HCT116 (cell line): ENCODE measurements at regions not wholly inside any gene's neighbourhood (a gene's known extent, or its start where the extent isn't known, plus 50 kb on each side); places are given as distances from the start of the nearest gene placed in this dataset.

Experiments
- ATAC-seq: fragments of 200-7000 bp; cut with Tn5 transposase; 2 replicates; pipeline ENCODE4 v1.9.1; 2020; ENCODE audit warnings: mild to moderate bottlenecking, moderate library complexity
- BruUV-seq: library from RNA; stranded (reverse); fragments of 400-500 nt; replicated peaks from 2 replicates; lab custom pipeline; 2021; lab: Mats Ljungman, UMichigan
- CTCF ChIA-PET: fragments of 300-600 bp; sonication (Branson Sonifier 250); formaldehyde crosslinking; loops from one replicate; lab custom pipeline; 2021; ENCODE audit warnings: antibody characterized with exemption; lab: Charles Lee
- POLR2A ChIA-PET: fragments of 300-600, 350-600 bp; sonication (Branson Sonifier 250); formaldehyde crosslinking; loops from one replicate; lab custom pipeline; 2021; ENCODE audit warnings: antibody characterized with exemption; lab: Charles Lee
- RAD21 ChIA-PET, 2 experiments: fragments of 300-600 bp; sonication (Branson Sonifier 250); formaldehyde crosslinking; loops; one replicate each; lab custom pipeline; 2023; ENCODE audit warnings: low total read pairs in 2 of 2; ENCODE audit not compliant: uncharacterized antibody in 2 of 2, unreplicated experiment in 2 of 2, low non-redundant PET in 1 of 2; lab: Charles Lee
- DNase-seq: peaks from one replicate; pipeline ENCODE4 v3.0.0-alpha.2; 2010; ENCODE audit warnings: low read depth, low spot score
- H2AFZ ChIP-seq: fragments of 200-600 bp; shearing (Covaris generic), sonication (generic); 2 replicates; pipeline ENCODE4 v1.6.1; 2017; ENCODE audit warnings: low read depth, mixed run types, mixed read lengths, antibody characterized with exemption, low read length; ENCODE audit not compliant: poor library complexity, severe bottlenecking
- H3K27ac ChIP-seq: 2 replicates; pipeline ENCODE4 v1.5.1; 2012; ENCODE audit warnings: low read depth, low read length
- H3K27me3 ChIP-seq: fragments of 200-600 bp; sonication (generic); 2 replicates; pipeline ENCODE4 v1.6.1; 2016; ENCODE audit warnings: mixed run types, low read length, mixed read lengths; ENCODE audit not compliant: insufficient read depth
- H3K36me3 ChIP-seq, 2 experiments: fragments of 200-500 bp in 1 of 2; fragments of 200-600 bp in 1 of 2; sonication (Bioruptor generic) in 1 of 2; sonication (generic) in 1 of 2; 2 replicates each; pipeline versions ENCODE4 v1.5.1 to v1.6.1; 2014 to 2016; ENCODE audit warnings: low read length in 2 of 2, inconsistent platforms in 1 of 2, mixed read lengths in 1 of 2, mixed run types in 1 of 2; ENCODE audit not compliant: insufficient read depth in 2 of 2, control insufficient read depth in 1 of 2
- H3K4me1 ChIP-seq, 2 experiments: fragments of 200-600 bp in 1 of 2; sonication (generic) in 1 of 2; 2 replicates each; pipeline versions ENCODE4 v1.5.1 to v1.6.1; 2012 to 2017; ENCODE audit warnings: low read length in 2 of 2, inconsistent platforms in 1 of 2, mild to moderate bottlenecking in 1 of 2, mixed read lengths in 1 of 2, mixed run types in 1 of 2, moderate library complexity in 1 of 2; ENCODE audit not compliant: insufficient read depth in 2 of 2, control insufficient read depth in 1 of 2
- H3K4me2 ChIP-seq: fragments of 200-600 bp; sonication (generic); 2 replicates; pipeline ENCODE4 v1.6.1; 2017; ENCODE audit warnings: mixed run types, low read length, mixed read lengths
- H3K4me3 ChIP-seq, 2 experiments: fragments of 200-600 bp in 1 of 2; sonication (generic) in 1 of 2; replicated peaks in 1 of 2; 2 replicates each; pipeline ENCODE4 v1.5.1; 2011 to 2016; ENCODE audit warnings: low read length in 2 of 2, control low read depth in 1 of 2, low read depth in 1 of 2, mild to moderate bottlenecking in 1 of 2, mixed read lengths in 1 of 2, mixed run types in 1 of 2
- H3K79me2 ChIP-seq: fragments of 200-600 bp; sonication (generic); 2 replicates; pipeline ENCODE4 v1.6.1; 2017; ENCODE audit warnings: mild to moderate bottlenecking, mixed run types, low read length, moderate library complexity, mixed read lengths; ENCODE audit not compliant: insufficient read depth
- H3K9ac ChIP-seq: fragments of 200-600 bp; sonication (generic); 2 replicates; pipeline ENCODE4 v1.6.1; 2016; ENCODE audit warnings: low read length, mixed read lengths
- H3K9me2 ChIP-seq: fragments of 200-600 bp; sonication (generic), shearing (Covaris generic); 2 replicates; pipeline ENCODE4 v1.6.1; 2017; ENCODE audit warnings: mixed run types, mild to moderate bottlenecking, moderate library complexity; ENCODE audit not compliant: insufficient read depth
- H3K9me3 ChIP-seq, 2 experiments: fragments of 200-500 bp in 1 of 2; fragments of 200-600 bp in 1 of 2; sonication (Bioruptor generic) in 1 of 2; sonication (generic) in 1 of 2; 2 replicates each; pipeline ENCODE4 v1.6.1; 2014 to 2017; ENCODE audit warnings: low read length in 2 of 2, mixed read lengths in 2 of 2, inconsistent platforms in 1 of 2, low read depth in 1 of 2, mild to moderate bottlenecking in 1 of 2, mixed run types in 1 of 2, moderate library complexity in 1 of 2; ENCODE audit not compliant: control insufficient read depth in 1 of 2, insufficient read depth in 1 of 2
- H4K20me1 ChIP-seq: fragments of 200-600 bp; sonication (generic), shearing (Covaris generic); 2 replicates; pipeline ENCODE4 v1.6.1; 2017; ENCODE audit warnings: mixed run types, mild to moderate bottlenecking, moderate library complexity; ENCODE audit not compliant: insufficient read depth
- CTCF ChIP-seq, 3 experiments: fragments of 200-600 bp in 1 of 3; sonication (generic) in 1 of 3; IDR thresholded peaks in 2 of 3; conservative IDR thresholded peaks in 1 of 3; 2 replicates each; pipeline ENCODE4 v1.5.1; 2012 to 2017; ENCODE audit warnings: low read depth in 2 of 3, low read length in 2 of 3, antibody characterized with exemption in 1 of 3, borderline replicate concordance in 1 of 3, control low read depth in 1 of 3, mild to moderate bottlenecking in 1 of 3, mixed read lengths in 1 of 3, mixed run types in 1 of 3, moderate library complexity in 1 of 3; ENCODE audit not compliant: insufficient read depth in 1 of 3
- EGR1 ChIP-seq: IDR thresholded peaks from 2 replicates; pipeline ENCODE4 v1.6.1; 2012; ENCODE audit warnings: low read depth
- ELF1 ChIP-seq: IDR thresholded peaks from 2 replicates; pipeline ENCODE4 v1.6.1; 2012; ENCODE audit warnings: low read depth, borderline replicate concordance
- EZH2phosphoT487 ChIP-seq: fragments of 200-600 bp; IDR thresholded peaks from 2 replicates; pipeline ENCODE4 v1.6.1; 2018; ENCODE audit warnings: antibody characterized with exemption, borderline replicate concordance
- FOSL1 ChIP-seq: IDR thresholded peaks from 2 replicates; pipeline ENCODE4 v1.6.1; 2012; ENCODE audit warnings: low read depth
- JUND ChIP-seq: IDR thresholded peaks from 2 replicates; pipeline ENCODE4 v1.6.1; 2012
- MAX ChIP-seq: IDR thresholded peaks from 2 replicates; pipeline ENCODE4 v1.6.1; 2012
- POLR2A ChIP-seq: IDR thresholded peaks from 2 replicates; pipeline ENCODE4 v1.7.0; 2011; ENCODE audit warnings: borderline replicate concordance; ENCODE audit not compliant: insufficient read depth, insufficient read length; ENCODE audit errors: extremely low read depth
- RAD21 ChIP-seq: IDR thresholded peaks from 2 replicates; pipeline ENCODE4 v1.6.1; 2012; ENCODE audit warnings: low read depth, mild to moderate bottlenecking
- SIN3A ChIP-seq: IDR thresholded peaks from 2 replicates; pipeline ENCODE4 v1.6.1; 2012; ENCODE audit warnings: low read depth
- SRF ChIP-seq: IDR thresholded peaks from 2 replicates; pipeline ENCODE4 v1.6.1; 2012; ENCODE audit warnings: low read depth
- TCF7L2 ChIP-seq: IDR thresholded peaks from 2 replicates; pipeline ENCODE4 v1.7.0; 2011; ENCODE audit warnings: borderline replicate concordance, inconsistent platforms; ENCODE audit not compliant: insufficient read depth, insufficient read length; ENCODE audit errors: extremely low read depth
- YY1 ChIP-seq: IDR thresholded peaks from 2 replicates; pipeline ENCODE4 v1.6.1; 2011; ENCODE audit warnings: low read length, low read depth, moderate library complexity, mild to moderate bottlenecking; ENCODE audit not compliant: insufficient replicate concordance; ENCODE audit errors: extremely low read depth
- ZBTB33 ChIP-seq: IDR thresholded peaks from 2 replicates; pipeline ENCODE4 v1.6.1; 2011; ENCODE audit warnings: mild to moderate bottlenecking, low read length, moderate library complexity; ENCODE audit not compliant: insufficient replicate concordance; ENCODE audit errors: extremely low read depth
- ZFX ChIP-seq: fragments of 450-650 bp; IDR thresholded peaks from 2 replicates; pipeline ENCODE4 v1.6.1; 2017
- ZNF274 ChIP-seq: fragments of 200-500 bp; sonication (Bioruptor generic); IDR thresholded peaks from 2 replicates; pipeline ENCODE4 v1.6.1; 2014; ENCODE audit warnings: mild to moderate bottlenecking, low read depth, low read length, inconsistent platforms
- intact Hi-C: fragments of 100-400 bp; cut with micrococcal nuclease; formaldehyde crosslinking; loops from 2 replicates; pipeline ENCODE4 v1.10.0; 2022

GRCh38 chr2:58878778-58879177, 637.7 kb upstream of the FANCL start:
- Histone ChIP-seq H4K20me1 (no peaks in the 10 kb centered on the region), H3K4me2 (no peak overlapping the region), H3K36me3 (no peaks in the 10 kb centered on the region), H3K79me2 (no peaks in the 10 kb centered on the region), H3K9ac (no peak overlapping the region), H3K4me3 (no peak overlapping the region), H2AFZ (no peak overlapping the region), H3K9me3 (no peaks in the 10 kb centered on the region), H3K27ac (no peak overlapping the region), H3K9me2 (no peaks in the 10 kb centered on the region), H3K27me3 (peaks cover 7% of the 10 kb centered on the region; the same call in 1 of the 2 replicates), H3K4me1 (no peaks in the 10 kb centered on the region)
- ChIA-PET RAD21 (no interaction called here), CTCF (no interaction called here), POLR2A (no interaction called here)
- DNase-seq, result no peak
- no peak for TF ChIP-seq POLR2A
- TF ChIP-seq ZFX, result no peak
- no peak for TF ChIP-seq JUND
- TF ChIP-seq TCF7L2, result no peak
- TF ChIP-seq YY1, result no peak
- no peak for TF ChIP-seq MAX
- no peak for TF ChIP-seq ZBTB33
- no peak for TF ChIP-seq EGR1
- TF ChIP-seq RAD21, result no peak
- TF ChIP-seq CTCF (IDR thresholded peaks at IDR 0.05 in 2 of 3, conservative IDR thresholded peaks at IDR 0.05 in 1 of 3; ENCODE audit: borderline replicate concordance in 1 of 3, insufficient read depth in 1 of 3, low read depth in 2 of 3, low read length in 2 of 3), result no peak
- no peak for TF ChIP-seq FOSL1
- no peak for TF ChIP-seq ZNF274
- no peak for TF ChIP-seq EZH2phosphoT487
- no peak for TF ChIP-seq SIN3A
- no peak for TF ChIP-seq SRF
- no peak for TF ChIP-seq ELF1
- ATAC-seq, result no peak
- no TSS peak for BruUV-seq
- intact Hi-C loops, result no loop called here
